HG03103 (cell line): ENCODE measurements at regions not wholly inside any gene's neighbourhood (a gene's known extent, or its start where the extent isn't known, plus 50 kb on each side); places are given as distances from the start of the nearest gene placed in this dataset.

Experiments
- ATAC-seq: cut with Tn5 transposase; IDR thresholded peaks from one replicate; pipeline ENCODE4 v1.9.1; 2021; ENCODE audit warnings: low read depth; ENCODE audit not compliant: unreplicated experiment

DNA sequence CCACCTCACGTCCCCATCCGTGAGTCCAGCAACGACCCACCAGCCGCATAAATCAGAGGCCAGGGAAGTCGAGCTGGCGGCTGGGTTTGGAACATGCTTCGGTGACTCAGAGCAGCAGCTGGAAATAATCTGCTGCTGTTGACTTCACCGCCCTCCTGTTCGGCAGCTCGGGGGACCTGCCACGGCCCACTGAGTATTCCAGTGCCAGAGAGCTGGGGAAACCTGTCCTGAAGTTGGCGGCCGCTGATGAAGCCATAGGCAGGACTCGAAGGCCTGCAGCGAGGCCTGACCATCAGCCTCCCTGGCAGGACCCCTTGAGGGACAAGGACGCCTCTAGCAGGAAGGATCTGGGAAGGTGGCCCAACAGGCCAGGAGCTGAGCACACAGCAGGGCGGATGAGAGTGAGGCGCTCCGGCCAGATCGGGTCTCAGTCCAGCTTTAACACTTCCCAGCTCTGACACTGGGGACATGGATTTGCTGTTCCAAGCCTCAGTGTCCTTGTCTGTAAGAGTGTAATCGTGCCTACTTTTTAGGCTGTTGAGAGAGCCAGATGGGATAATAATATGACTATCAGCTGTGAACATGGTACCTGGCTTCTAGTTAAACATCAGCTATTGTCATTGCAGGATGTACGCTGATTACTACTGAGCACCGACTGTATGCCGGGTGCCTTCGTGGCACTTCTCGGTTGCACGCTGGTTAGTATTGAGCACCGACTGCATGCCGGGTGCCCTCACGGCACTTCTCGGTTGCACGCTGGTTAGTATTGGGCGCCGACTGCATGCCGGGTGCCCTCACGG is 50.4 kb upstream of the CIBAR2 start:
- no peak for ATAC-seq

DNA sequence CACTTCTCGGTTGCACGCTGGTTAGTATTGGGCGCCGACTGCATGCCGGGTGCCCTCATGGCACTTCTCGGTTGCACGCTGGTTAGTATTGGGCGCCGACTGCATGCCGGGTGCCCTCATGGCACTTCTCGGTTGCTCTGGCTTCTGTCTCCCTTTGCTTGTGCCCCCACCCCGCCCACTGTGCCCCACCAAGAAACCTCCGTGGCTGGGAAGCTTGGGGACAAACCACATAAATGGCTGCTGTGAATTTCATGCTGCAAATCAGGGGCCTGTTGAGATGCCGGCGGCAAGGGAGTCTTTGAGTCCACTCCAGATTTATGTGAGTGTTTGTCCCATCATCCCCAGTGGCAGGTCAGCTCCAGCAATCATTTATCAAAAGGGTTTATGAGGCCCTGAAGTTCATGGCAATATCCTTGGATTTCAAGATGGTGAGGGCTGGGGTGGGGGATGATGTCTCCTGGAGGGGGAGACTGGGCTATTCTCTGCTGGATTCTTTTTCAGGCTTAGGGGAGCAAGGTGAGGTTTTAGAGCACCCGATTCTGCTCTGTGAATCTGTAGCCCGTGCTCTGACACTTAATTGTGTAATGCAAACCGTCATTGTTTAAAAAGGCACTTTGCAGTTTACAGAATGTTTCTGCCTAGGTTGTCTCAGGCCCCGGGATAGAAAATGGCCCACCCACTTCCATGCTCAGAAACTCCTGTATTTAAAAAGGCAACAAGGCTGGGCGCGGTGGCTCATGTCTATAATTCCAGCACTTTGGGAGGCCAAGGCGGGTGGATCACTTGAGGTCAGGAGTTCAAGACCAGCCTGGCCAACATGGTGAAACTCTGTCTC is 51.2 kb upstream of the CIBAR2 start:
- ATAC-seq: no peak

DNA sequence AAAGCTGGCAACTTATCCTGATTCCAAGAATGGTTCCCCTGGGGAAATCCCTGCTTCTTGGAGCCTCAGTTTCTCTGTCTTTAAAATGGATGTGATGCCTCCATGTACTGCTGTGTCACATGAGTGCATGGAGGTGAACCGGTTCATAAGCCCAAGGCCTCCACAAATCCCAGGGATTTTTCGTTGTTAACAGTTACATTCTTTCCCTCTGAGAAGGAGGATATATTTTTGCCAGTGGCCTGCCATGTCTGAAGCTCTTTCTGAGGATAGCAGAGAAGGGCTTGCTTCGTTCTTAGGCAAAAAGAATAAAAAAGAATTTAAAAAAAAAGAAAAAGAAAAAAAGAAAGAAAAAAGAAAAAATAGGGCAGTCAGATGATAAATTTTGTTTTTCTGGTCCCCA is 52.2 kb upstream of the CIBAR2 start:
- ATAC-seq: no peak

DNA sequence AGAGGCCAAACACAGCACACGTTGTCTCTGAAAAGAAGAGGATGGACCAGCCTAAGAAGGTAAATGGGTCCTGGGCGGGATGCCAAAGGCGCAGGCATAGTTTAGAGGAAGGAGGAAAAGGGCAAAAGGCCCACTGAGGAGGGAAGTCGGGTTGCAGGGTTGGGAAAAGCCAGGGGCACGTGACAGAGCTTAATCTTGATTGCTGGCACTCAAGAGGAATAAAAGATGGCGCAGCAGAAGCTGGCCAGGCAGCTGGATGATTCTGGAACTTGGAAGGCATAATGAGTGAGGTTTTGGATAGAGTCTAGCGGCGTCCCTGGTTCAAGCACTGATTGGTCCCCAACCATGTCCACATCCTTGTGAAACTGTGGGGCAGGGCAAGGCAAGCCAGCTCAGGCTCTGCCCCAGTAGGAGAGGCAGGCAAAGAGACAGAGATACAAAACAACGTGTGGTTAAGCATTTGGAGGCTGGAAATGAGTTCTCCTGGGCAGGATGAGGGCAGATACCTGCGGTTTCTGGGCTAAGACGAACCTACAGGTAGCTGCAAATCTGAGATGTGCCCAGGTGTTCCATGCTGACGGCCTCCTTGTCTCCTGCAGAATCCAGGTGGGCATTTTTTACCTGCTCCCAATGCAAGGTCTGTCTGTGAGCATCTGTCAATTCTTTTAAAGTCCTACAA is 52.7 kb upstream of the CIBAR2 start:
- ATAC-seq: no peak

DNA sequence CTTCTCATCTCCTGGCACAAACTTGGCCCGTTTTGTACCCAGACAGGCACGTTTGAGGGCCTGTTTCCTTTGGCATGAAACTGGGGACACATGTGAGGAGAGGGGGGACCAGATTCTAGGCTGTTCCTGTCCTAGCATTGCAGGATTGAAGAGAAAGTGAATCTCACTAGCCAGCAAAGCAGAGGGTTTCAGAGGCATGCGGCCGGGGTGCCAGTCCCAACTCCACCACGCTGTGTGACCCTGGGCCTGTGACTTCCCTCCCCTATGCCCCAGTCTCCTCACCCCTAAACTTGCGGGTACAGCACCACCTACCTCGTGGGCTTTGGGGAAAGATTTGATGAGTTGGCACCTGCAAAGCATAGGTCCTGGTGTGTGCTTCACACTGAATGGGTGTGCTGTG is 53.5 kb upstream of the CIBAR2 start:
- ATAC-seq: no peak

DNA sequence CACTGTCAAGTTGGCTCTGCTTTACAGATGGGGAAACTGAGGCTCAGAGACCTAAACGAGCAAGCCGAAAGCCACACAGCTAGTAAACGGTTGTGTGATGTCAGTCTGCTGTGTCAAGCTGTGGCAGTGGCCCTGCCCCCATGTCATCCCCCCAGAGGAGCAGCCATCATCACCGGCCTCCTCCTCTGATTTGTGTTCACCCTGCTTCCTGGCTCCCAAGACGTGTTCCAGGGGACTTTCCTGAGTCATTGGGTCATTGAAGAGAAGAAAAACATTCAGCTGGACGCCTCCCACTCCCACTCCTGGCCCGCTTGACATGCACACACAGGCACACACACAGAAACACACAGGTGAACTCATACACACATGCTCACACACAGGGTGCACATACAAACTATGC is 54.0 kb upstream of the CIBAR2 start:
- no peak for ATAC-seq

DNA sequence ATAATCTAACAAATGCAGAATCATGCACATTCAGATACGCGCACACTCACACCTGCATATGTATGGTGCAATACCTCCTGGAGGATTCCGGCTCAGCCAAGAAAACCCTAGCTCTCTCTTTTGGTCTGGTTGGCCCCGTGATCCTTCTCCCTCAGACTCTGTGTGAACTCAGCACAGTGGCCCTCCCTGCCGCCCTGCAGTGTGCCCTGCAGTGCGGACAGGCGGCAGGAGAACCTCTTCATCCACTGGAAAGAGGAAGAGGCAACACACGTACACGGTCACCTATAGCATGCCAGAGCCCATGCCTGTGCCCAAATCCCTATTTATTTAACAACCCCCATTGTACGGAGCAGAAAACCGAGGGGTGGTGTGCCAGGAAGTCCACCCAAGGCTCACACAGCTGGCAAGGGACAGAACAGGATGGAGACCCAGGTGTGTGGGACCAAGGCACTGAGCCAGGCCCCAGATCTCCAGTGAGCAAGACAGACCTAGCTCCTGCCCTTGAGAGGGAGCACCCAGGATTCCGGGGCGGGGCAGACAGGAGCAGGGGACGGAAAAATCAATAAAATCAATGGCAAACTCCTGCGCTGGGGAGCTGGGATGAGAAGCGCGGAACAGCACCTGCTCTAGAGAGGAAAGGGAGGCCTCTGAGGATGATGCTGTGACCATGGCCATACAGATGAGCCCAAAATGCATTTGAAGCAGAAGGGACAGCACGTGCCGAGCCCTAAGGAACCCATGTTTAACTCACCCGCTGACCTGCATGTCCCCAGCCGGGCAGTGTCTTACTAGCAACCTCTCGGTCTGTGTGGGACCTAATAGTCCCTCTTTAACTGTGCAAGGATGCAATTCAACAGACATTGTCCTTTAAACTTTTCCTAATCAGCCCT is 54.7 kb upstream of the CIBAR2 start:
- no peak for ATAC-seq

DNA sequence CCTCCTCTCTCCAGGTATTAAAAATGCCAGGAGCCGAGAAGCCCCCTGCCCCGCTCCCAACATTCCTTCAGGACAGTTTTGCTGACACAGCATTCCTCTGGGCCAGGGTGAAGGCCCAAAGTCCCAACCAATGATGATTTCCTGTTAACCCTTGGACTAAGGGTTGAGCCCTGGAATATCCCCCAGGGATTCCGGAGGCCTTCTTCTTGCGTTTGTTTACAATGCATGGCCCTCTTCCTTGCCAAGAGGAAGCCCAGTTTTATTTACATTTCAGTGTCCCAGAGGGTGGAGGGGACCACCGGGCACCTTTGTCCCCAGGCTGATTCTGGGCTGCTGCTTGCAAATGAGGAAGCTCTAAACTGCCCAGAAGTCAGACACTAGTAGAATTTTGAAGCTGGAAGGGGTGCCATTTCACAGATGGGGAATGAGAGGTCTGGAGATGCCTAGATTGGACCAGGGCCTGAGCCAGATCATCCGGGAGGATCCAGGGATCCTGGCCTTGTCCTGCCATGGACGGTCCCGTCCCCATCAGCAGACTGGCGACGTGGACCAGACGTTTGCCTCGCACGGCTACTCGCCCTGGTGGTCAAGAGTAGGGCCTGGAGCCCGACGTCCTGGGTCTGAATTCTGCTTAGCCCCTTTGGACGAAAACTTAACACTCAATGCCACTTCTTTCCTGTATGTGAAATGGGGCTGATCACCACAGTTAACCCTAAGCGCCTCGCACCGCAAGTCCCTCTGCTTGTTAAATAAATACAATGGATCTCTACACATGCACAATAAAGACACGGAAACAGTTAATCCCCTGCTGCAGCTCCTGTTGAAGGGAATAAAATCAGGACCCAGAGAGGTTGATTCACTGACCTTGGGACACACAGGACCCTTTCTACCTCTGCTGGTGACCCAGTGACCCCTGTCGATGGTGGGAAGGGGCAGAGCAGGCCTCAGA is 55.6 kb upstream of the CIBAR2 start:
- no peak for ATAC-seq

DNA sequence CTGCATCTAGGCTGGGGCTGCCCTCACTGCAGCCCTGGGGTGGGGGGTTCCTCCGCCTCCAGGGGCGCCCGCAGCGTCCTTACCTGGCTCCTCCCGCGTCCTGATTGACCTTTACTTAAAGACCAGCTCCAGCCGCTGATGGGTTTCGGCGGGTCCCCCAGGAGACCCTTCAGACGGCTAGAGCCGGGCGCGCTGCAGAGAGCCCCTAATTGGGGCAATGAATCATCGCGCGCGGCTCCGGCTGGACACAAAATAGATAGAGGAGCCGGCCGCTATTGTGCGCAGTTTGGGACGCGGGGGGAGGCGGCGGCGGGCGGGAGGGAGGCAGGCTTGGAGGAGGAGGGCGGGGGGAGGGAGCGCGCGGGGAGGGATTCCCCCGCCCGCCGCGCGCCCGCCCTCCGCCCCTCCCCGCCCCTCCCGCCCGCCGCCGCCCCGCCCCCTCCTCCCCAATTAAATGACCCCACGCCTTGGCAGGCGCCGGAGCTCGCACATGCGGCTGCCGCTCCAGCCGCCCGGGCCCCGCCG is 56.5 kb upstream of the CIBAR2 start:
- ATAC-seq: no peak

DNA sequence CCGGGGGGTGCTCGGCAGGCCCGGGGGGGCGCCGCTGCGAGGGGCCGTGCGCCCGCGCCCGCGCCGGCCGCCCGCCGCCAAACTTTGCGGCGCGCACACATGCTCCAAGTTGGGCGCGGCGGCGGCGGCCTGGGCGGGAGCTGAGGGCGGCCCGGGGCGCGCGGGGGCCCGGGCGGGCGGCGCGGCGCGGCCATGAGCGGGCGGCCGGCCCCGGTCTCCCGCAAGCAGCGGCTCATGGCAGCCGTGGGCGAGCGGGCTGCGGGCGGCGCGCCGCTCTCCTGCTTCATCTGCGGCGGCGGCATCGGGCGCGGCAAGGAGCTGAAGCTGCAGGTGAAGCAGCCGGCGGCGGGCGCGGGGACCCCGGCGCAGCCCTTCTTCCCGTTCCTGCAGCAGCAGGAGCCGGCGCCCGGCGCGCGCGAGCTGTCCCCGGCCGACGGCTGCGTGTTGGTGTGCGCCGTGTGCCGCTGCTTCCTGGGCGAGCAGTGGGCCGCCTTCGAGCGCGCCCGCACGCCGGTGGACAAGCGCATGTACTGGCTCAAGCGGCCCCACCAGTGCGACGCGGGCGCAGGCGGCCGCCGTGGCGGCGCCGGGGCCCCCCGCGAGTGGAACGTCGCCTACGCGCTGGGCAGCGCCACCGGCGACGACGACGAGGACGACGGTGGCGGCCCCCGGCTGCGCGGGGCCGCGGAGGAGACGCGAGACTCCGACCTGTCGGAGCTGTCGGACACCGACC is 57.2 kb upstream of the CIBAR2 start:
- no peak for ATAC-seq

DNA sequence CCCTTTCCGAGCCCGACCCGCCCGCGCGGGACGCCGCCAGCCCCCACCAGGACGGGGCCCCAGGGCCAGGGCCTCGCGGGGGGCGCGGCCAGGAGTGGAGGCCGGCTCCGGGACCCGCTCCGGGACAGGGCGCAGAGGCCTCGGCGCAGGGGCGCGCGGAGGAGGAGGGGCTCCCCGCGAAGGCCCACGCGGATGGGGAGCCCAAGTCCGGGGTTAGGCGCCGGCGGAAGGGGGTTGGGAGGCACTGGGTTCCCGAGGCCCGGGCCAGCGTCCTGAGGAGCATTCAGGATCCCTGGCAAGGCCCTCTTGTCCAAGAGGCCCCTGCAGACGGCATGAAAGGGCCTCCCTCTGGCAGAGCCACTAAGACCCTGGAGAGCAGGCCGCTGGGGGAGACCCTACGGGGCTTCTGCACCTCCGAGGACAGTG is 57.8 kb upstream of the CIBAR2 start:
- ATAC-seq: no peak

DNA sequence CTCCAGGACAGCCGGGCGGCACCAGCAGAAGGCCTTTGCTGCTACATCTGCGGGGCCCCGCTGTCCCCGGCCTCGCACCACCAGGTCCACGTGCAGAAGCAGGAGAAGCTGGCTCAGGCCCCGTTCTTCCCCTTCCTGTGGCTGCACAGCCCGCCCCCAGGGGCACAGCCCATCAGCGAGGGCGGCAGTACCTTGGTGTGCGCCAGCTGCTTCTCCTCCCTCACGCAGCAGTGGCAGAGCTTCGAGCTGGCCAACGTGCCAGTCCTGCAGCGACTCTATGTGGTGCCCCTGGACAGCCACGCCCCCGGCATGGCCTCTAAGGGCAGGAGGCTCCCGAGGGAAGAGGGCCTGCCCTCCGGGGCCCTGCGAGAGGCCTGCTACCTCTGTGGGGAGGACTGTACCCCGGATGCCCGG is 58.3 kb upstream of the CIBAR2 start:
- ATAC-seq: no peak

DNA sequence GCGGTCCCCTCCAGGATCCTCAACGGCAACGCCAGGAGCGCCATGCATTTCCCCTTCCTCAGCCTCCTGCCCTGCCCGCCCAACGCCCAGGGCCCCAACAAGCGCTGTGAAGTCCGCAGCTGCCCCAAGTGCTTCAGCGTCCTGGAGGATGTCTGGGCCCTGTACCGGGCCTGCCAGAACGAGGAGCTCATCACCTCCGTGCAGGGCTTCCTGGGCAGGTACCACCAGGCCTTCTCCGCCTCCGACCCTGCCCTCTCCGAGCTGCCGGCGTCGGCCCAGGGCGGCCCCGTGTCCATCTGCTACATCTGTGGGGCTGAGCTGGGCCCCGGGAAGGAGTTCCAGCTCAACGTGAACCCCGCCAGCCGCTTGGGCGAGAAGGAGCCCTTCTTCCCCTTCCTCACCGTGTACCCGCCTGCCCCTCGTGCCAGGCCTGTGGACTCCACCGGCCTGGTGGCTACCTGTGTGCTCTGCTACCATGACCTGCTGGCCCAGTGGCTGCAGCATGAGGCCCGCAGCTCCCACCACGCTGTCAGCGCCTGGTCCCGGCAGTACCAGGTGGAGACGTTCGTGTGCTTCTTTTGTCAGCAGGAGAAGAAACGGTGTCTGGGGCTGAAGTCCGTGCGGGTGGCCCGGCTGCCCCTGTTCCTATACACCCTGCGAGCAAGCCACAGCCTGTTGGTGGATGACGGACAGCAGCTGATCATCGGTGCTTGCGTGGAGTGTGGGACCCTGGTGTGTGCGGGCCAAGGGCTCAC is 58.9 kb upstream of the CIBAR2 start:
- no peak for ATAC-seq

DNA sequence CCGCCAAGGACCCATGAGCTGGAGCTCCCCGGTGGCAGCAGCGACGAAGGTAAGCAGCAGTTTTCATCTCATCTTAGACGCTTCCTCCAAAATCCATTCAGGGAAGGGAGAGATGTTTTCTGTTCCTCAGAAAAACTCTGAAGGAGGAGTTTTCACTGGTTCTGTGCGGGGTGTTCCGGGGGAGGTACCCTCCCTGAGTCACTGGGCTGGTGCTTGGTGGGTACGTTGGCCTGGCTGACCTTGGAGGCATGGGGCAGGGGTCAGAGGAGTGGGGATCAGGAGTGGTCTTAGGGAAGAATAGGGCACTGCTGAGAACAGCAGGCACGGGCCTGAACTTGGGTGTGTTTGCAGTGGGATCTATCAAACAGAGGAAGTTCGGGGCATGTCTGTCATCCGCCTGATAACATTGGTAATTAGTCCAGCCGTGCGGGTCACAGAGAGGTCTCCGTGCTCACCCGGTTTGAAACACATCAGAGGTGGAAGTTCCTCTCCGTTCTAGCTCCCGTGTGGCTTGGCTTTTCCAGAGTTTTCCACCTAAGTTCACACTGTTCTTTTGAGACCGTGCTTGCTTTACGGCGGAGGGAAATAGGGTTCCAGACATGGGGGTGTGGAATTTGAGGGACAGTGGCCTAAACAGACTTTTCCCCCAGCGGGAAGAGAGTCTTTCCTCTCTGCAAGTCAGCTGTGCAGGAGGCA is 59.6 kb upstream of the CIBAR2 start:
- no peak for ATAC-seq

DNA sequence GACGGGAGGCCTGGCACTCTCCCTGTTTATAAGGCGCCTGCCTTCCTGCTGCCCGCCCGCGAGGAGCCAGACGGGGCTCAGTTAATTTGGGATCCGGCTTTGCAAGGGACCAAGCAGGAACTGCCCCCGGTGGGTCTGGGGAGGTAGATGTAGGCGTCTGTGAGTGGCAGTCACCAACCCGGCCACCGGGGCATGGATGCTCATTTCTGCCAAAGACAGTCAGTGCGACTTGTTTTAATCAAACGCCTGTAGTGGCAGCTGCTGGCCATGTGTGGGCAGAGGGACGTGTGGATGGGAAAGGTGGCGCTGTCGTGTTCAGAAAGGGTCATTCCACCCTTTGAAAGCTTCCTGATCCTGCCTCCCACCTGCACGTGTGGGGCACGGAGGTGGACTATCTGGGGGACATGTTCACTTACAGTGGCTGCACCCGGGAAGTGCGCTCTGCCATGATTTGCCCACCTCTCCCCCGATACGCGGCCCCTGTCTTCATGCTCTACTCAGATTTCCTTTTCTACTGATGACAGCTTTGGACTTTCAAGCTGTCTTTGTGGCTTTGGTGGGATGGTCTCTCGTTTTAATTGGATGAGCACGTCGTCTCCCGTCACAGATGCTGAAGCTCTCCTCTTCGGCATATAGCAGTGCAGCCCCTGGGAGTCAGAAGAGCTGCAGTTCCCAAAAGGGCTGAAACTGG is 60.3 kb upstream of the CIBAR2 start:
- ATAC-seq: no peak

DNA sequence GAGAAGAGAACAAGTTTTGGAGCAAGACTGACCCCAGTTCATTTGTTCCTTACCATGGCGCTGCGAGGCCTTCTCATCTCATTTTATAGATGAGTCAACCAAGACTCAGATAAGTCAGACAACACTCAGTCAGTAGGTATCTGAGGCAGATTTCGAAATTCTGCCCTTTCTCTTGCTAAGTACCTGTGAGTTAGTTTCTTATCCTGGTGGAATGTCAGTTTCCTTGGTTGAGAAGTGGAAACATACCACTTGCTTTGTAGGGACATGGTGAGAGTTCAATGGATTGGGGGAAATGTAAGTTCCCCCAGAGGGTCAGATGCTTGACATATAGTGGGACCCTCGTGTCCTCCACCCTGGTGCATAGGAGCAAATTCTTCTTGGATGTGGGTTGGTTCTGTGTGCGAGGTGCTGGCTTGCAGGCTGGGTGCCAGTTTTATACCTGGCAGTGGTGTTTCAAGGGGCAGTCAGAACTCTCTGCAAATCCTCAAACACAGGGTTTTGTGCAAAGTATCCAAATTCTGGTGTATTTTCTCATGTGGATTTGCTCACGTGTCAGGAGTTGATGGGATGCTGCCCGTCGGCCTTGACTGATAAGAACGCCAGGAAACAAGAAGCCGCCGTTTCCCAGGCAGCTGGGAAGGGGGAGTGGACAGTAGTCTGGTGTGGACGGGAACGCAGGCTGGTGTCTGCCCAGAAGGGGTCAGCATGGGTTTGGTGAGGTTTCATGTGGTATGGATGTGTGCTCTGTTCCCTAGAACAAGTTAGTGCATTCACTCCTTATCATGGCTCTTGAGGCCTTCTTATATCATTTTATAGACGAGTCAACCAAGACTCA is 61.1 kb upstream of the CIBAR2 start:
- ATAC-seq: no peak
